CD4-positive, alpha-beta T cell treated with Interleukin-21 for 1 hour (primary cell): ENCODE measurements at regions not wholly inside any gene's neighbourhood (a gene's known extent, or its start where the extent isn't known, plus 50 kb on each side); places are given as distances from the start of the nearest gene placed in this dataset.
"Not testable (repeated sequence)": the region's sequence is repeated elsewhere in the genome, so short reads cannot be mapped to it uniquely, and the experiment has no call there.

Experiments used
- DNase-seq: peaks from one replicate; pipeline ENCODE4 v3.0.0-alpha.2; 2020

- DNase-seq = not testable (repeated sequence)
Observed at GRCh38 chr2:87439617-87440204, 308.2 kb upstream of the PLGLB2 start.

- not testable (repeated sequence) for DNase-seq
Observed at GRCh38 chr2:87440650-87441049, 307.2 kb upstream of the PLGLB2 start.

GRCh38 chr2:87441375-87441774, 306.5 kb upstream of the PLGLB2 start:
- DNase-seq = not testable (repeated sequence)

- not testable (repeated sequence) for DNase-seq
Observed at GRCh38 chr2:87442983-87443577, 304.8 kb upstream of the PLGLB2 start.

GRCh38 chr2:87444951-87445350, 302.9 kb upstream of the PLGLB2 start:
- DNase-seq = not testable (repeated sequence)

- DNase-seq = not testable (repeated sequence)
Observed at GRCh38 chr2:87445613-87446312, 302.1 kb upstream of the PLGLB2 start.

GRCh38 chr2:87446313-87446696, 301.6 kb upstream of the PLGLB2 start:
- not testable (repeated sequence) for DNase-seq

GRCh38 chr2:87449462-87449980, 298.4 kb upstream of the PLGLB2 start:
- not testable (repeated sequence) for DNase-seq

- DNase-seq = not testable (repeated sequence)
Observed at GRCh38 chr2:87452193-87452592, 295.7 kb upstream of the PLGLB2 start.

GRCh38 chr2:87452861-87453260, 295.0 kb upstream of the PLGLB2 start:
- DNase-seq = not testable (repeated sequence)

- not testable (repeated sequence) for DNase-seq
Observed at GRCh38 chr2:87453965-87454364, 293.9 kb upstream of the PLGLB2 start.

- not testable (repeated sequence) for DNase-seq
Observed at GRCh38 chr2:87454421-87454820, 293.5 kb upstream of the PLGLB2 start.

GRCh38 chr2:87455209-87455853, 292.6 kb upstream of the PLGLB2 start:
- DNase-seq = not testable (repeated sequence)

GRCh38 chr2:87455854-87456249, 292.0 kb upstream of the PLGLB2 start:
- peak; percentile 46 for DNase-seq

GRCh38 chr2:87456477-87457128, 291.3 kb upstream of the PLGLB2 start:
- peak; percentile 35 for DNase-seq

GRCh38 chr2:87457129-87457499, 290.8 kb upstream of the PLGLB2 start:
- DNase-seq = peak; percentile 40

GRCh38 chr2:87458938-87459337, 288.9 kb upstream of the PLGLB2 start:
- not testable (repeated sequence) for DNase-seq

- not testable (repeated sequence) for DNase-seq
Observed at GRCh38 chr2:87460104-87460503, 287.8 kb upstream of the PLGLB2 start.

GRCh38 chr2:87460662-87461061, 287.2 kb upstream of the PLGLB2 start:
- DNase-seq = not testable (repeated sequence)

GRCh38 chr2:87461671-87462070, 286.2 kb upstream of the PLGLB2 start:
- not testable (repeated sequence) for DNase-seq

GRCh38 chr2:87464219-87464618, 283.7 kb upstream of the PLGLB2 start:
- DNase-seq = peak; percentile 55

- not testable (repeated sequence) for DNase-seq
Observed at GRCh38 chr2:87465730-87466129, 282.2 kb upstream of the PLGLB2 start.
